Thyroid gland (tissue), 4 donors: ENCODE measurements at regions not wholly inside any gene's neighbourhood (a gene's known extent, or its start where the extent isn't known, plus 50 kb on each side); places are given as distances from the start of the nearest gene placed in this dataset.

Experiments used
- DNase-seq, 2 donors: peaks; one replicate each; pipeline ENCODE4 v3.0.0-alpha.2; 2019
- H3K27ac ChIP-seq, 3 donors: fragments of 200-600 bp; sonication (generic); 1 replicate in 2 of 3; 2 replicates in 1 of 3; pipeline ENCODE4 v1.5.1; 2016 to 2019; ENCODE audit warnings: mild to moderate bottlenecking in 1 of 3, moderate library complexity in 1 of 3
- H3K27me3 ChIP-seq: fragments of 200-600 bp; sonication (generic); one replicate; pipeline ENCODE4 v1.5.1; 2019
- H3K36me3 ChIP-seq, 2 donors: fragments of 200-600 bp; sonication (generic); one replicate each; pipeline ENCODE4 v1.5.1; 2016 to 2019
- H3K4me1 ChIP-seq, 2 donors: fragments of 200-600 bp; sonication (generic); one replicate each; pipeline ENCODE4 v1.5.1; 2017 to 2019
- H3K4me3 ChIP-seq, 3 donors: fragments of 200-600 bp; sonication (generic); replicated peaks in 1 of 3; 1 replicate in 2 of 3; 2 replicates in 1 of 3; pipeline ENCODE4 v1.5.1; 2016; ENCODE audit warnings: mild to moderate bottlenecking in 1 of 3
- H3K9me3 ChIP-seq: fragments of 200-600 bp; sonication (generic); one replicate; pipeline ENCODE4 v1.5.1; 2017
- CTCF ChIP-seq, 6 experiments: fragments of 200-600 bp in 3 of 6; fragments of 450-650 bp in 3 of 6; sonication (generic) in 3 of 6; IDR thresholded peaks; one replicate each; pipeline ENCODE4 v1.5.1; 2016 to 2019; ENCODE audit warnings: antibody characterized with exemption in 6 of 6, mild to moderate bottlenecking in 2 of 6, inconsistent platforms in 1 of 6, moderate library complexity in 1 of 6
- POLR2A ChIP-seq, 2 donors: fragments of 450-650 bp; IDR thresholded peaks; one replicate each; pipeline ENCODE4 v1.6.1; 2017; ENCODE audit warnings: antibody characterized with exemption in 2 of 2, mild to moderate bottlenecking in 2 of 2, moderate library complexity in 1 of 2
- WGBS, 2 donors: methylation state at CpG; one replicate each; pipeline ENCODE4 v1.1.5; 2017; 5-methylcytosine and 5-hydroxymethylcytosine counted together
- intact Hi-C: fragments of 100-400 bp; cut with DNase I; formaldehyde crosslinking; loops from one replicate; pipeline ENCODE4 v1.15.1; 2023

GRCh38 chr7:35430547-35431153 is 176.8 kb upstream of the TBX20 start:
- Histone ChIP-seq H3K9me3 (no peaks in the 10 kb centered on the region), H3K27ac (no peak overlapping the region), H3K4me3 (no peak overlapping the region), H3K27me3 (no peaks in the 10 kb centered on the region), H3K36me3 (no peaks in the 10 kb centered on the region), H3K4me1 (no peaks in the 10 kb centered on the region)
- 69% methylated on average over 7 of the region's 7 CpGs for WGBS, 2 donors
- no peak for TF ChIP-seq CTCF (IDR thresholded peaks at IDR 0.05)
- TF ChIP-seq POLR2A (IDR thresholded peaks at IDR 0.05) = no peak
- no peak for DNase-seq
- intact Hi-C loops = no loop called here

GRCh38 chr7:35424869-35425495 is 171.1 kb upstream of the TBX20 start:
- no peaks in the 10 kb centered on the region for H3K27me3 ChIP-seq
- TF ChIP-seq CTCF (IDR thresholded peaks at IDR 0.05) = peak; percentile 23 to 83 (median 48)
- no peak for TF ChIP-seq POLR2A (IDR thresholded peaks at IDR 0.05)
- intact Hi-C loops = loop anchor here (10.0 kb wide), 1 partner anchor 110 kb away; no protein-coding TSS in a partner anchor
- 45 to 56% methylated on average over 4 of the region's 4 CpGs for WGBS, 2 donors
- no peaks in the 10 kb centered on the region for H3K9me3 ChIP-seq
- no peaks in the 10 kb centered on the region for H3K4me1 ChIP-seq
- no peak overlapping the region for H3K4me3 ChIP-seq
- DNase-seq = peak; percentile 48 to 63
- no peak overlapping the region for H3K27ac ChIP-seq
- no peaks in the 10 kb centered on the region for H3K36me3 ChIP-seq

- Histone ChIP-seq H3K9me3 (no peaks in the 10 kb centered on the region), H3K36me3 (no peaks in the 10 kb centered on the region), H3K4me1 (no peaks in the 10 kb centered on the region), H3K4me3 (no peak overlapping the region), H3K27ac (no peak overlapping the region), H3K27me3 (no peaks in the 10 kb centered on the region)
- no peak for DNase-seq
- intact Hi-C loops = loop anchor here (10.0 kb wide), 1 partner anchor 110 kb away; no protein-coding TSS in a partner anchor
- TF ChIP-seq CTCF (IDR thresholded peaks at IDR 0.05) (no peak), POLR2A (IDR thresholded peaks at IDR 0.05) (no peak)
- WGBS, 2 donors = 78 to 83% methylated on average over 4 of the region's 4 CpGs
These were observed 170.5 kb upstream of the TBX20 start for GRCh38 chr7:35424440-35424839.

GRCh38 chr7:35422715-35423114 is 168.8 kb upstream of the TBX20 start:
- Histone ChIP-seq H3K4me1 (no peaks in the 10 kb centered on the region), H3K27me3 (no peaks in the 10 kb centered on the region), H3K36me3 (no peaks in the 10 kb centered on the region), H3K9me3 (no peaks in the 10 kb centered on the region), H3K4me3 (no peak overlapping the region), H3K27ac (no peak overlapping the region)
- TF ChIP-seq CTCF (IDR thresholded peaks at IDR 0.05) (no peak), POLR2A (IDR thresholded peaks at IDR 0.05) (no peak)
- no peak for DNase-seq
- intact Hi-C loops = loop anchor here (10.0 kb wide), 1 partner anchor 112 kb away; no protein-coding TSS in a partner anchor
- 89 to 90% methylated on average over 2 of the region's 2 CpGs for WGBS, 2 donors

GRCh38 chr7:35420656-35421055 is 166.8 kb upstream of the TBX20 start:
- Histone ChIP-seq H3K9me3 (no peaks in the 10 kb centered on the region), H3K4me1 (no peaks in the 10 kb centered on the region), H3K27me3 (no peaks in the 10 kb centered on the region), H3K27ac (no peak overlapping the region), H3K4me3 (no peak overlapping the region), H3K36me3 (no peaks in the 10 kb centered on the region)
- no peak for DNase-seq
- 65 to 73% methylated on average over 4 of the region's 4 CpGs for WGBS, 2 donors
- intact Hi-C loops = loop anchor here (10.0 kb wide), 1 partner anchor 114 kb away; no protein-coding TSS in a partner anchor
- no peak for TF ChIP-seq POLR2A (IDR thresholded peaks at IDR 0.05)
- TF ChIP-seq CTCF (IDR thresholded peaks at IDR 0.05) = no peak
